Stomach (tissue), 8 donors: ENCODE measurements at regions not wholly inside any gene's neighbourhood (a gene's known extent, or its start where the extent isn't known, plus 50 kb on each side); places are given as distances from the start of the nearest gene placed in this dataset.
A peak's percentile ranks its signal among the peaks of the same experiment; 100 is the strongest.

Experiments
- DNase-seq, 2 donors: peaks; one replicate each; pipeline versions ENCODE4 v3.0.0 to v3.0.0-alpha.2; 2013 to 2019
- H3K27ac ChIP-seq, 5 donors: fragments of 200-600 bp in 4 of 5; sonication (generic) in 4 of 5; one replicate each; pipeline ENCODE4 v1.5.1; 2013 to 2019; ENCODE audit warnings: mild to moderate bottlenecking in 1 of 5, moderate library complexity in 1 of 5
- H3K27me3 ChIP-seq, 3 donors: fragments of 200-600 bp; sonication (generic); one replicate each; pipeline ENCODE4 v1.5.1; 2017 to 2019; ENCODE audit warnings: mixed run types in 1 of 3
- H3K36me3 ChIP-seq, 4 donors: fragments of 200-600 bp; sonication (generic); 1 replicate in 3 of 4; 2 replicates in 1 of 4; pipeline ENCODE4 v1.5.1; 2016 to 2019
- H3K4me1 ChIP-seq, 4 donors: fragments of 200-600 bp; sonication (generic); one replicate each; pipeline ENCODE4 v1.5.1; 2016 to 2019
- H3K4me3 ChIP-seq, 4 donors: fragments of 200-600 bp; sonication (generic) in 3 of 4; one replicate each; pipeline ENCODE4 v1.5.1; 2016 to 2019; ENCODE audit warnings: mild to moderate bottlenecking in 1 of 4
- H3K9me3 ChIP-seq, 4 donors: fragments of 200-600 bp; sonication (generic); one replicate each; pipeline ENCODE4 v1.5.1; 2016 to 2019
- CTCF ChIP-seq, 7 experiments: fragments of 450-650 bp in 4 of 7; fragments of 200-600 bp in 3 of 7; sonication (generic) in 3 of 7; IDR thresholded peaks; one replicate each; pipeline ENCODE4 v1.5.1; 2016 to 2019; ENCODE audit warnings: antibody characterized with exemption in 7 of 7, control low read depth in 2 of 7, mild to moderate bottlenecking in 1 of 7
- EP300 ChIP-seq: sonication (generic); formaldehyde crosslinking; IDR thresholded peaks from one replicate; pipeline ENCODE4 v1.6.1; 2017; ENCODE audit warnings: antibody characterized with exemption
- POLR2A ChIP-seq, 4 donors: fragments of 450-650 bp; IDR thresholded peaks; one replicate each; pipeline ENCODE4 v1.6.1; 2016; ENCODE audit warnings: antibody characterized with exemption in 4 of 4, control low read depth in 2 of 4, mild to moderate bottlenecking in 1 of 4, moderate library complexity in 1 of 4
- POLR2AphosphoS5 ChIP-seq, 3 donors: sonication (generic); formaldehyde crosslinking; IDR thresholded peaks; one replicate each; pipeline ENCODE4 v1.6.1; 2016; ENCODE audit warnings: antibody characterized with exemption in 3 of 3
- WGBS, 5 donors: extraction: QIAGEN DNeasy Blood & Tissue Kit in 3 of 5; methylation state at CpG; one replicate each; pipeline versions ENCODE4 v1.1.5 to v1.1.7; 2013 to 2018; 5-methylcytosine and 5-hydroxymethylcytosine counted together
- intact Hi-C: fragments of 100-400 bp; cut with DNase I; formaldehyde crosslinking; loops from one replicate; pipeline ENCODE4 v1.15.1; 2023; ENCODE audit warnings: low total_unique reads
- donor health status: healthy with polysubstance abuse.
- donor health status: Bipolar disorder and iron deficiency.
- donor health status: healthy.

- no peak for DNase-seq
- WGBS, 5 donors = 93 to 96% (median 95%) methylated on average over 4 of the region's 4 CpGs
- Histone ChIP-seq H3K36me3 (no peaks in the 10 kb centered on the region), H3K4me1 (no peaks in the 10 kb centered on the region), H3K4me3 (no peak overlapping the region), H3K27ac (no peak overlapping the region), H3K27me3 (no peaks in the 10 kb centered on the region), H3K9me3 (no peaks in the 10 kb centered on the region)
- TF ChIP-seq CTCF (IDR thresholded peaks at IDR 0.05) (no peak), POLR2AphosphoS5 (IDR thresholded peaks at IDR 0.05) (no peak), POLR2A (IDR thresholded peaks at IDR 0.05) (no peak), EP300 (no peak)
- intact Hi-C loops = no loop called here
These were observed 582.7 kb downstream of the PTPRC start for GRCh38 chr1:199221371-199222150.

GRCh38 chr1:199223936-199224335, 585.1 kb downstream of the PTPRC start:
- no peak overlapping the region for H3K4me3 ChIP-seq
- H3K36me3 ChIP-seq = no peaks in the 10 kb centered on the region
- no peaks in the 10 kb centered on the region for H3K4me1 ChIP-seq
- H3K27ac ChIP-seq = no peak overlapping the region
- TF ChIP-seq POLR2AphosphoS5 (IDR thresholded peaks at IDR 0.05) (no peak), EP300 (no peak), CTCF (IDR thresholded peaks at IDR 0.05) (no peak), POLR2A (IDR thresholded peaks at IDR 0.05) (no peak)
- H3K27me3 ChIP-seq = no peaks in the 10 kb centered on the region
- H3K9me3 ChIP-seq = no peaks in the 10 kb centered on the region
- no peak for DNase-seq
- intact Hi-C loops = no loop called here
- 72 to 87% (median 80%) methylated on average over 3 of the region's 3 CpGs for WGBS, 5 donors

GRCh38 chr1:199226163-199226562, 587.3 kb downstream of the PTPRC start:
- TF ChIP-seq POLR2AphosphoS5 (IDR thresholded peaks at IDR 0.05) (no peak), EP300 (no peak), CTCF (IDR thresholded peaks at IDR 0.05) (no peak), POLR2A (IDR thresholded peaks at IDR 0.05) (no peak)
- WGBS, 5 donors = 16 to 41% (median 28%) methylated on average over 2 of the region's 2 CpGs
- Histone ChIP-seq H3K4me1 (no peaks in the 10 kb centered on the region), H3K27me3 (no peaks in the 10 kb centered on the region), H3K36me3 (no peaks in the 10 kb centered on the region), H3K9me3 (no peaks in the 10 kb centered on the region), H3K27ac (no peak overlapping the region), H3K4me3 (no peak overlapping the region)
- DNase-seq = peak in 1 of 2 donors; percentile 23
- intact Hi-C loops = no loop called here

GRCh38 chr1:199242147-199242546, 603.3 kb downstream of the PTPRC start:
- TF ChIP-seq POLR2A (IDR thresholded peaks at IDR 0.05) (no peak), POLR2AphosphoS5 (IDR thresholded peaks at IDR 0.05) (peak in 1 of 3 donors; percentile 50)
- WGBS, 5 donors = 26 to 49% (median 37%) methylated on average over 2 of the region's 2 CpGs

GRCh38 chr1:199242601-199243000, 603.8 kb downstream of the PTPRC start:
- H3K9me3 ChIP-seq = no peaks in the 10 kb centered on the region
- no peak for TF ChIP-seq EP300
- TF ChIP-seq CTCF (IDR thresholded peaks at IDR 0.05) = no peak
- TF ChIP-seq POLR2A (IDR thresholded peaks at IDR 0.05) = no peak
- TF ChIP-seq POLR2AphosphoS5 (IDR thresholded peaks at IDR 0.05) = no peak
- intact Hi-C loops = no loop called here
- H3K27ac ChIP-seq = peak overlapping the region in 2 of 5 donors; percentile 57 to 62
- no peaks in the 10 kb centered on the region for H3K27me3 ChIP-seq
- H3K4me3 ChIP-seq = no peak overlapping the region
- no peak for DNase-seq
- H3K4me1 ChIP-seq = peaks cover 0 to 9% (median 7%) of the 10 kb centered on the region in 4 donors
- H3K36me3 ChIP-seq = no peaks in the 10 kb centered on the region
- WGBS, 5 donors = 51 to 84% (median 66%) methylated on average over 2 of the region's 2 CpGs

More at GRCh38 chr1:199242147-199242546, 603.3 kb downstream of the PTPRC start:
- Histone ChIP-seq H3K27me3 (no peaks in the 10 kb centered on the region), H3K36me3 (no peaks in the 10 kb centered on the region), H3K4me3 (no peak overlapping the region), H3K9me3 (no peaks in the 10 kb centered on the region), H3K4me1 (peaks cover 0 to 9% (median 7%) of the 10 kb centered on the region in 4 donors), H3K27ac (peak overlapping the region in 2 of 5 donors; percentile 57 to 62)
- DNase-seq = peak in 1 of 2 donors; percentile 58
- intact Hi-C loops = no loop called here
